GM21737 (cell line): ENCODE measurements at regions not wholly inside any gene's neighbourhood (a gene's known extent, or its start where the extent isn't known, plus 50 kb on each side); places are given as distances from the start of the nearest gene placed in this dataset.

Source experiments
- ATAC-seq: cut with Tn5 transposase; IDR thresholded peaks from one replicate; pipeline ENCODE4 v1.9.1; 2021; ENCODE audit warnings: mild to moderate bottlenecking, moderate library complexity; ENCODE audit not compliant: unreplicated experiment

DNA sequence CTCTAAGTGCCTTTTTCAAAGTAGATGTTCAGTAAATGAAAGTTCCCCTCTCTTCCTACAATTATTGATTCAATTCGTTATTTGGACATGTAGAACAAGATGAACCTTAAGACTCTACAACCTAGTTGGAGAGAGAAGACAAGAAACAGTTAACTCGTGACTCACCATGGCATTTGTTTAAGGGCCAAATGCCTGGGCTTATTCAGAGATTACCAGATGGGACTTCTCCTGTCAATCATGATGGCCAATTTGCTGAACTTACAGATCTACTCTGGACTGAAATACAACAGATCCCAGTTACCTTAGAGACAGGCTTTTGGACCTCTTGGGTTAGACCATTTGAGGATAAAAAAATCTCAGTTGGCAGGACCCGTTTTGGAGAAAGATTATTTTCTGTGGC lies 93.5 kb downstream of the C1orf94 start:
- no peak for ATAC-seq

DNA sequence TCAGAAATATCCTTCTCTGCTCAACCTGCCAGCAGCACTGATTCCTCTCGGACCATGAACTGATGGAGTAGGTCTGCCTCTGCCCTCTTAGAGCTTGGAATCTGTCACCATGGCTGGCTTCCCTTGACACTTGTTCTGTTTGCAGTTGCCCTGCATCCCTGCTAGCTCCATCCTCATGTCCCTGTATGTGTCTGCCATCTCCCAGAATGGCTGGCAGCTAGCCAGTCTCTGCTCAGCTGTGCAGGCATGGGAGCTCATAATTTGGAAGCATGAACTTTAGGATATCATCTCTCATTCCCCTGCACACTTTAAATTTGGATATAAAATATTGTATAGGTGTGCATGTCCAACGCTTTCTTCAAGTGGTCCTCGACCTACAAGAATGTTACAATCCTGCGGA lies 95.4 kb downstream of the C1orf94 start:
- no peak for ATAC-seq

DNA sequence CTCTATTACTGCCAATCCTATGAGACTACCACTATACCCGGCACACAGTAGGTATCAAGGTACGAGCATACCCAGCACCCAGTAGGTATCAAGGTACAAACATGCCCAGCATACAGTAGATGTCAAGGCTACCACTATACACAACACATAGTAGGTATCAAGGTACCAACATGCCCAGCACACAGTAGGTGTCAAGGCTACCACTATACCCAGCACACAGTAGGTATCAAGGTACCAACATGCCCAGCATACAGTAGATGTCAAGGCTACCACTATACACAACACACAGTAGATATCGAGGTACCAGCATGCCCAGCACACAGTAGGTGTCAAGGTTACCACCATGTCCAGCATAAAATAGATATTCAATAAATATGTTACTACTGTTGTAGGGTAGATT lies 98.4 kb downstream of the C1orf94 start:
- no peak for ATAC-seq

DNA sequence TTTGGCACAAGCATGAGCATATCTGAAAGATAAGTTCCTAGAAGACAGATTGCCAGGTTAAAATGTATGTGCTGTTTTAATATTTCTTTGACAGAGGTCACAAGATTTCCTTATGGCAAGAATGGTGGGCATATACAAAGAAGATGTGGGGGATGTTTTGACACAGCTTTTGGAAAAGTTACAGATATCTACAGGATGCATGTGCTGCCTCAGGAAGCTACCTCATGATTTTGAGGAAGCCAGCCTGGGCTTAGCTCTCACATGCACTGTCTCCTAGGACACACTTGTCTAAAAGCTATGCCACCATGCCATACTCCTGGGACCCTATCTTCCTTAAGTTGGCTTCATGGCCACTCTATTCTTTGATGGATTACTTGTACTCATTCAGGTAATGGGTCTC lies 99.9 kb downstream of the C1orf94 start:
- ATAC-seq, result no peak

DNA sequence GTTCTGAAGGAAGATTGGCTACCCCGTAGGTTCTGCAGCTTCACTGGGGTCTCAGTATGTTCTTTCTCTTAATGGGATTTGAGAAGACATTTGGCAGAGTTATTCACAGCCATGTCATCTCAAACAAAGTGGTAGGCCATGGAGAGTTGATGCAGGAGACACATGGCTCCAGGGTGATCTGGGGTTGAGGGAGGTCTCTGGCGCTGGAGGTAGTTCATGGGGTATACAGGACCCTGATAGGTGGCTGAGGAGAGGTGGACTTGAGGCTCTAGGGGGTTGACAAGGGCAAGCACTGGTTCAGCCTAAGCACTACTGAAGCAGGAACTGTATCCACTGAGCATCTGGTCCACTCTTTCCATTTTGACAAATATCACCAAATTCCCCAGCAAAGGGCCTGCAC lies 100.4 kb downstream of the C1orf94 start:
- no peak for ATAC-seq

DNA sequence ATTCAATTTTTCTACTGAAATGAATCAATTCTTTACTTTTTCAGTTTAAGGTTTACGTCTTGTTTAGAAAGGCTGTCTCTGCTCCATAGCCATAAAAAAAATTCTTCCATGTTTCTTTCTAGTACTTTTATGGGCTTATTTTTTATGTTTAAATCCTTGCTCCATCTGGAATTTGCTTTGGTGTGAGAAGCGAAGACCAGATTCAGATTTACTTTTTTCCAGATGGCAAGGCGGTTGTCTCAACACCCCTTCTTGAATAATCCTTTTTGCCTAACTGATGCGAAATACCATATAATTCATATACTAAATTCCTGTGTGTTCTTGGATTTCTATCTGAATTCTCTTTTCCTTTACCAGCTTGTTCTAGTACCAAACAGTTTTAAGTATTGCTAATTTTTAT lies 101.5 kb downstream of the C1orf94 start:
- no peak for ATAC-seq

DNA sequence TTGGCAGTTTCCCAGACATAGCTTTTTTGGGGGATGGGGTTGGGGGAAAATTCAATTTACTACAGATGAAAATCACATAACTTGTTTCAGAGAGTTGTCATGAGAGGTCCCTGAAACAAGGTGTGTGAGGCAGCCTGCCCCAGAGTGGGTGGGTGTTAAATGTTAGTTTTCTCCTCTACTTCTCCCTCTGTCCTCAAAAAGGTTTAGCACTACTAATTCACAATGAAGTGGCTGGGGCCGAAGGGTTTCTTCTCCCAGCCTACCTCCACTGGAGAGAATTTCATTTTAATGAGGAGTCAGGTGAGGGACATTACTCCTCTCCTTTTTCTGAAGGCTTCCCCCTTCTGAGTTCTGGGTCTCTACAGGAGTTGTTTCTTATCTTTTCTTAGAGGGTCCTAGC lies 103.3 kb downstream of the C1orf94 start:
- no peak for ATAC-seq

DNA sequence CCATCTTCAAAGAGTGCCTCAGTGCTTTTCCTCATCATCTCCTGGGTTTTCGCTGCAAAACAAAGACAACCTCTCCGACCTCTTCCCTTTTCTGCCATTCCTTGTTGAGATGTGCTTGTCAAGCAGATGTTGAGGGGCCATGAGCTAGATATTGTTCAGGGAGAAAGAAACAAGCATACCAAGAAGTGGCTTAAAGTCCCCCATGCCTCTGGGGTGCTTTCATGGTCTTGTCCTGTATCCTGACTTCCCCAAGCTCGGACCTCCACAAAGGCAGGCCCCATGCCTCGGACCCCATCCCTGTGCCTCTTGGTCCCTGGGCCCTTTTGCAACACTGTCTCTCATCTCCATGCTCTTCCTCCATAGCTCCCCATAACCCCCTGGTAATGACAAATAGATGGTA lies 103.8 kb downstream of the C1orf94 start:
- ATAC-seq, result no peak

DNA sequence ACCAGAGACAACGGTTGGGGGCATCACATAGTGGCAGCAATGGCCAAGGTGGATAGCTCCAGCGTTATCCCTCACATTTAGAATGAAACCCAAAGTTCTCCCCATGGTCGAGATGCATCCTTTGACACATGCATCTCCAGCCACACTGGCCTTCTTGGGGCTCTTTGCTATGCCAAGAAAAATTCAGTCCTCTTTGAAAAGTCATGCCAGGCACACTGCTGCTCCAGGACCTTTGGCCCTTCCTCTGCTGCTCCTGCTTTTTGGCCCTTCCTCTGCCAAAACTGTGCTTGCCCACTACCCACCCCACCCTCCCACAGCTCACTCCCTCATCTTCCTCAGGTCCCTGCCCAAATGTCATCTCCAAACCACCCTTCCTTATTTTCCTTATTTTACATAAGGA lies 106.4 kb downstream of the C1orf94 start:
- no peak for ATAC-seq

DNA sequence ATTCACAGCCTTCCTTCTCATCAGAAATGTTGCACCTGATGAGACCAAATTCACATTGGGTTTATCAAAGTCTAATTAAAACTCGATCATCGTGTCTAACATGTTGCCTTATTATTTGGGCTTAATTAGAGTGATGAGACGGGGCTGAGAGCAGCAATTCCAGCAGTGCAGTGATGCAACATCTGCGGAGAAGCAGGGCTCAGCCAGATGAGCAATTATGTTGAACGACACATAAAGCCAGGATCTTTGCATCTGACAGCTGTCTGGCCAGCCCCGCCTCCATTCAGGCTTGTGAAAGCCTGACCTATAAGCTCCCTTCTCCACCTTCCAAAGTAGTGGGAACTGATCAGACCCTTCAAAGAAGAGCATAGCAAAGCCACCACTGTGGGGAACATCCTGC lies 109.8 kb downstream of the C1orf94 start:
- no peak for ATAC-seq

DNA sequence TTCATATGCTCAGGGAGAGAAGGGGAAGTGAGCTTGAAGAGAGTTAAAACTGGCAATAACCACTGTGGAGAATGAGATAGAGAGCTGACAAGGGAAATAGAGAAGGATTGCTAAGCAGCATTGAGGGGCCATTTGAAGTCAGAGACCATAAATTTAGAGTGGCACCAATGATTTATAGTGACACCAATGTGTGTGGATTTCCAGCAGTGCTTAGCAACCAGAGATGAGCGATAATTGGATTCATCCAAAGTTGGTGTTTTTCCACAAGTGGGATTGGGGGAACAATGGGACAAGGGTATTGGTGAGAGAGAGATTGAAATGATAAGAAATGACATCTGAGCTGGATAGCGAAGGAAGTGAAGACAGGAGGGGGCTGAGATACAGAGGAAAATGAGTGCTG lies 114.1 kb downstream of the C1orf94 start:
- ATAC-seq, result no peak

DNA sequence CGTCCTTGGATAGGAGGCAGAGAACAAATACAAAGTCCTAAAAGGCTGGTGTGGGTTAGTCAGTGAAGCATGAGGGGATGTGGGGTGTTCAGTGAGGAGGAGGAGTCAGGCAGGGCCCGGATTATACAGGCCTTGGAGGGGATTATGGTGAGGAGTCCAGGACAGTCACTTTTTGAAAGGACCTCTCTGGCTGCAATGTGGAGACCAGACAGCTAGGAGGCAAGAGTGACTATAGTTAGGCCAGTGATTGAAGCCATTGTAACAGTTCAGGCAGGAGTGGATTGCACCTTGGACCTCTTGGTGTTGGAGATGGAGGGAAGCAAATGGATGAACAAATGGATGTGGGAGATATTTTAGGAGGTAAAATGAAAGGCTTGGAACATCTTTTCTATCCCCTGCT lies 115.8 kb downstream of the C1orf94 start:
- ATAC-seq, result no peak

DNA sequence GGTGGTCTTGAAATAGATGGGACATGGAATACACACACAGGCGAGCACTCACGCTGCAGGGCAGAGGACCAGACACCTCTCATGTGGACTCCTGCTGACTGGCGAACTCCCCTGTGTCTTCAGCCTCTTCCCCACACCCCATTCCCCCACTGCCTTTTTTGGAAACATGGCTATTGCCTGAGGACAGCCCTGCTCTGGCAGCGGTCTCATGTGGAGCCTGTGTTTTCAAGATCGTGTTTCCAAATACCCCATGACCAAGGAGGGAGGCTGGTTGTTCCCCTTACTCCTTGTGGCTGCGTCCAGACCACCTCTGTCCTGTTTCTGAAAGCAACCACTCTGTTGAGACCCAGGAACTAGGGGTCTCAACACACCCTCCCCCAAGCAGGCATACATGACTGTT lies 119.4 kb downstream of the C1orf94 start:
- ATAC-seq, result no peak

DNA sequence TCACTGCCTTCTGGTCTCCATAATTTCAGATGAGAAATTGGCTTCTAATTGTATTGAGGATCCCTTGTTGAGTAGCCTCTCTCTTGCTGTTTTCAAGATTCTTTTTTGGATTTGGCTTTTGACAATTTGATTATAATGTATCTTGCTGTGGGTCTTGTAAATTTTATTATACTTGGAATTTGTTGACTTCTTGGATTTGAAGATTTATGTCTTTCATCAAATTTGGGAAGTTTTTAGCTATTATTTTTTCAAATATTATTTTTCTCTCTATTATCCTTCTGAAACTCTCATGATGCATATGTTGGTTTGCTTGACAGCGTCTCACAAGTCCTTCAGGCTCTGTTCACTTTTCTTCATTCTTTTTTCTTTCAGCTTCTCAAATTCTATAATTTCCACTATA lies 126.1 kb downstream of the C1orf94 start:
- no peak for ATAC-seq

DNA sequence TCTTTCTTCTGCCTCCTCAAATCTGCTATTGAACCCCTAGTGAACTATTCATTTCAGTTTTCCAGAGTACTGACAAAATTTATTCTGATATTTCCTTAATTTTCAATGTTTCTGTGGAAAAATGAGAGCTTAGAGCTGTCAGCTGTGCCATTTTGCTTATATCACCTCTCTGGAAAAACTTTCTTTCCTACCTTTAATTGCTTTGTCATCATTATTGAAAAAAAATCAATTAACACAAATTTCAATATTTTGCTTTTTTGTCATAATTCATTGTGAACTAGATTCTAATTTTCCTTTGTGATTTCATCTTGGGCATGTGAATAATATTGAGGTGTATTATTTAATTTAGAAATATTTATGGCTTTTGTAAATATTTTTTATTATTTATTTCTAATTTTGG lies 126.5 kb downstream of the C1orf94 start:
- no peak for ATAC-seq

DNA sequence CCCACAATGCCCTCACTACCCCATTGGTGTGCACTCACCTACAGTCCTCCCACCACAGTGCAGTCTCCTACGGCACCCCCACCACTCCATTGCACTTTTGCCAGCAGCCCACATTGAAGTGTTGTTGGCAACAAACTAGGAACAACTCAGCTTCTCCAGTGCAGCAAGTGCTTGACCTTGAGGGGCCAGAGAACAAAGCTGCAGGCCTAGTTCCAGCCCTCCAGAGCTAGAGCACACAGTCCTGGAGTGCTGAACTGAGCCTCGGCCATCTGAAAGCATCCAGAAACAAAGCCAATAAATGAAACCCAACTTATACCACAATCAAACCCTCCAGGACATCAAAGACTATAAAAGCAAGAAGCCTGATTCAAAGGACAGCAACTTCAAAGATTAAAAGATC lies 129.9 kb downstream of the C1orf94 start:
- no peak for ATAC-seq

DNA sequence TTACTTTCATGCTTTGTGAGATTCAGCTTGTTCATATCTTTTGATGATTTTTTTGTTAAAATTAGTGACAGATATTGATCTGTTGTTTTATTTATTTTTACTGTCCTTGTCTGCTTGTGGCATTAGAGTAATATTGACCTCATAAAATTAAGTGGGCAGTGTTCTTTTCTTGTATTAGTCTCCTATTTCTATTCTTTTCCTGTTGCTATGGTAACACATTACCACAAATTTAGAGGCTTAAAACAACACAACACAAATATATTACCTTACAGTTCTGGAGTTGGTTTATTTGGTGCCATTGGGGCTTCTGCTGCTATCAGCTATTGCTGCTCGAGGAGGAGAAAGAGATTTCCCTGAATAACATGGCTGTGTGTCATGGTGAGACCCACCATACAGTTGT lies 135.7 kb downstream of the C1orf94 start:
- ATAC-seq, result no peak

DNA sequence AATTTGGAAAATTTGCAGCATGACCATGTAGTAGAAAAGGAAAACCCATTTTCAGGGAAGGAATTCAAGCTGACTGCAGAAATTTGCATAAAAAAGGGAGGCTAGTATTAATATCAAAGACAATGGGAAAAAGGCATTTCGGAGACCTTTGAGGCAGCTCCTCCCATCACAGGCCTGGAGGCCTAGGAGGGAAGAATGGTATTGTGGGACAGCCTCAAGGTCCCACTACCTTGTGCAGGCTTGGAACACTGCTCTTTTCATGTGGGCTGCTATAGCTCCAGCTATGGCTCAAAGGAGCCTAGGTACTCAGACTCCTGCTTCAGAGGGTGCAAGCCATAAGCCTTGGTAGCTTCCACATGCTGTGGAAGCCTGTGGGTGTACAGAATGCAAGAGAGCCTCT lies 139.3 kb downstream of the C1orf94 start:
- ATAC-seq, result no peak

DNA sequence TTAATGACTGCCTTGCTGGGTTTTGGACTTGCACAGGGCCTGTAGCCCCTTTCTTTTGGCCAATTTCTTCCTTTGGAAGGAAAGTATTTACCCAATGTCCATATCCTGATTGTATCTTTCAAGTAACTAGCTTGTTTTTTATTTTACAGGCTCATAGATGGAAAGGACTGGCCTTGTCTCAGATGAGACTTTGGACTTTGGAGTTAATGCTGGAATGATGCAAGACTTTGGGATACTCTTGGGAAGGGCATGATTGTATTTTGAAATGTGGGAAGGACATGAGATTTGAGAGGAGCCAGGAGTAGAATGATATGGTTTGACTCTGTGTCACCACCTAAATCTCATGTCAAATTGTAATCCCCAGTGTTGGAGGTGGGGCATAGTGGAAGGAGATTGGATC lies 140.1 kb downstream of the C1orf94 start:
- no peak for ATAC-seq

DNA sequence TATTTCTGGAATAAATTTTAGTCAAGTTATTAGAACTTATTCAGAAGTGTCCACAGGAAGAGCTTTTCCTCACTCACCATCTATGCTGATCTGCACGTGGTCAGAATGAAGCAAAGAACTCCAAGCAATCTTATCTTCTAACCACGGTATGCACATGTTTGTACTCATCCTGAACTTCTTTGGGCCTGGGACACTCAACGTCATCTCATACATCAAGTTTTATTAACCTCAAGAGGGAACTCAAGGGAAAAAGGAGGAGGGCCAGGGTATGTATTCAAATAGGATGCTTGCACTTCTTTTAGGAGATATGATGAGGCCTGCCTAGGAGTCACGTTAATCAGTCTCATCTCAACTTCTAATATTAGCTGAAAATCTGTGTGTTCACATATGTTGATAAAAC lies 142.5 kb downstream of the C1orf94 start:
- ATAC-seq, result no peak

DNA sequence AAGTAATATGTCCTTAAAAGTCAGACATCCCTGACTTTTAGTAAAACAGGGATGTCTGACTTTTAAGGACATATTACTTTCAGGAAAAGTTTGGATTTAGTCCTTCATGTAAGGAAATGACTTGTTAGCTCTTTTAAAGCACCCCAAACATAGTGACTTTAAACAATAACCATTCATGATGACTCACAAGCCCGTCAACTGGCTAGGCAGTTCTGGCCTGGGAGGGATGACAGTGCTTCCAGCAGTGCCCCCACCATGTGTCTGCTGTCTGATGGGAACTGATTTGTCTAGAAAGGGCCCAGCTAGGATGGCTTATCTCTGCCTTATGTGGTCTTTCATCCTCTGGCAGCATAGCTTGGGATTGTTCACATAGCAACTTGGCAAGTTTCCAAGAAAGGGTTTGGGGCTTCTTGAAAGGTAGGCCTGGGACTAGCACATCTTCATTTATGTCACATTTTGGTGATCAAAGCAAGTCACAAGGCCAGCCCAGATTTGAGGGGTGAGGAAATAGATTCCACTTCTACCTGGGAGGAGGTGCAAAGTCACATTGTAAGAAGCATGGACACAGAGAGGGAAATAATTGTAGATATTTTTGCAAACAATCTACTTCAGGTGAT lies 143.5 kb downstream of the C1orf94 start:
- no peak for ATAC-seq

DNA sequence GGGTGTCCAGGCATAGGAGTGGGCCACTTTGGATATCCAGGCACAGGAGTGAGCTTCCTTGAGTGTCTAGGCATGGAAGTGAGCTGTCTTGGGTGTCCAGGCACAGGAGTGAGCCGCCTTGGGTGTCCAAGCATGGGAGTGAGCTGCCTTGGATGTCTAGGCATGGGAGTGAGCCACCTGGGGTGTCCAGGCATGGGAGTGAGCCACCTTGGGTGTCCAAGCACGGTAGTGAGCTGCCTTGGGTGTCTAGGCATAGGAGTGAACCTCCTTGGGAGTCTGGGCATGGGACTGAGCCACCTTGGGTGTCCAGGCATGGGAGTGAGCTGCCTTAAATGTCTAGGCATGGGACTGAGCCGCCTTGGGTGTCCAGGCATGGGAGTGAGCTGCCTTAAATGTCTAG lies 146.3 kb downstream of the C1orf94 start:
- ATAC-seq, result no peak

DNA sequence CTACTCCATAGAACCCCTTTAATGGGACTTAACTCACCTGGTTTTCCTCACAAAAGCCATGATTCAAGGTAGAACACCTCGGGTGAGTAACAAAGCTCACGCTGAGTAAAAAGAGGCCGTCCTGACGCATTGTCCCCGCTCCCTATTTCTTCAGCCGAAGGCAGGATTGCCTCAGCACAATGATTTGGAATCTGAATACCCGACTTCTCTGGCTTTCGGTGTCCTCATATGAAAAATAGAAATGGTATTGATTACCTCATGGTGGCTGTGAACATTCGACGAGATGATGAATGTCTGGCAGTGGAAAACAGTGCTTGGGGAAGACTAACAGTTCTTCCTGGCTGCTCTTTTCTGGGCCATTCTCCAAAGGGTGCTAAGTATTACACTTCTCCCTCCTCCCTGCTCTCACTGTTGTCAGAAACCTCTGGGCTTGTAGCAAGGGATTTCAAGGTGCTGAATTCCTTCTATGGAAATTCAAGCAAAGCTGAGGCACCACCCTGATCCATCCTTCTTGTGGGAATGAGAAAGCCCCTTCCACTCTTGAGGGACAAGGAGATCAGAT lies 148.3 kb downstream of the C1orf94 start:
- no peak for ATAC-seq
